ENCODE measurements at regions not wholly inside any gene's neighbourhood (a gene's known extent, or its start where the extent isn't known, plus 50 kb on each side); places are given as distances from the start of the nearest gene placed in this dataset.

DNA sequence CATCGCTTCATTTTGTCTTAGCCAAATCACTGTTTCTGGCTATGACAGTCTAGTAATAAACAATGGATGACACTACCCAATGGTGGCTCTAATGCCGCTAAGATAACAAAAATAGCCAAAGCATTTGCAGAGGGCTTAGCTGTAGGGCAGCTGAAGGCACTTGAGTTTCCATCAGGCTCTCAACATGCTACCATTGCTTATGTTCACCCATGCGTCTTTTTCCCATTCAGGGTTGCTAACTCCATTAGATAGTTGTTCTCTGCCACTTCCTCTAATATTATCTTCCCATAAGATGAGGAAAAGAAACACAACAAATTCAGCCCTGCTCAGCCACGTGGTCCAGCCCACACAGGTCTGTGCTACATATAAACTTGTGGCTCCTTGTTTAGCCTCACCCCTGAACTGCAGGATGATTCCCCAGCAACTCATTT is 159.6 kb downstream of the TOMM20 start:
- 62 to 64% methylated on average over 4 of the region's 4 CpGs for WGBS, 2 donors
- Histone ChIP-seq H3K36me3 (no peaks in the 10 kb centered on the region), H3K4me3 (no peak overlapping the region), H3K27me3 (no peaks in the 10 kb centered on the region), H3K9me3 (no peaks in the 10 kb centered on the region), H3K27ac (peak overlapping the region; percentile 75 to 90 (median 81)), H3K4me1 (peaks cover 0 to 59% (median 57%) of the 10 kb centered on the region in 4 donors)
- DNase-seq, result peak; percentile 57
- intact Hi-C loops (cut with DNase I), result no loop called here
- TF ChIP-seq POLR2AphosphoS5 (IDR thresholded peaks at IDR 0.05) (no peak), EP300 (IDR thresholded peaks at IDR 0.05) (no peak), POLR2A (IDR thresholded peaks at IDR 0.05) (no peak)
- TF ChIP-seq, protein P1, sequence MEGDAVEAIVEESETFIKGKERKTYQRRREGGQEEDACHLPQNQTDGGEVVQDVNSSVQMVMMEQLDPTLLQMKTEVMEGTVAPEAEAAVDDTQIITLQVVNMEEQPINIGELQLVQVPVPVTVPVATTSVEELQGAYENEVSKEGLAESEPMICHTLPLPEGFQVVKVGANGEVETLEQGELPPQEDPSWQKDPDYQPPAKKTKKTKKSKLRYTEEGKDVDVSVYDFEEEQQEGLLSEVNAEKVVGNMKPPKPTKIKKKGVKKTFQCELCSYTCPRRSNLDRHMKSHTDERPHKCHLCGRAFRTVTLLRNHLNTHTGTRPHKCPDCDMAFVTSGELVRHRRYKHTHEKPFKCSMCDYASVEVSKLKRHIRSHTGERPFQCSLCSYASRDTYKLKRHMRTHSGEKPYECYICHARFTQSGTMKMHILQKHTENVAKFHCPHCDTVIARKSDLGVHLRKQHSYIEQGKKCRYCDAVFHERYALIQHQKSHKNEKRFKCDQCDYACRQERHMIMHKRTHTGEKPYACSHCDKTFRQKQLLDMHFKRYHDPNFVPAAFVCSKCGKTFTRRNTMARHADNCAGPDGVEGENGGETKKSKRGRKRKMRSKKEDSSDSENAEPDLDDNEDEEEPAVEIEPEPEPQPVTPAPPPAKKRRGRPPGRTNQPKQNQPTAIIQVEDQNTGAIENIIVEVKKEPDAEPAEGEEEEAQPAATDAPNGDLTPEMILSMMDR (IDR thresholded peaks at IDR 0.05), result no peak

DNA sequence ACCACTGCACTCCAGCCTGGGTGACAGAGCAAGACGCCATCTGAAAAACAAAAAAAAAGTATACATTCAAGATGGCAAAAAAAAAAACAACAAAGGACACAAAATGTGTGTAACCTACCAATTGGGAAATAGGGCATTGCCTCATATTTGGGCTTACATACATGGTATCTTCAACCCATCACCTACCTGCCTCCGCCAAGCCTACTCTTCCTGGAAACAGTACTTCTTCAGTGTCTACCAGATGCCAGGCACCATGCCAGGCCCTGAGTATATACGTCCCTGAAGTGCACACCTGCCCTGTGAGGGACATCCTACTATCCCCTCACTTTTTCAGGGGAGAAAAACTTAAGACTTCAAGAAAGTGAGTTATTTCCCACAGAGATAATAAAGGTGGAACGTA is 160.2 kb downstream of the TOMM20 start:
- Histone ChIP-seq H3K4me1 (peaks cover 0 to 59% (median 56%) of the 10 kb centered on the region in 4 donors), H3K4me3 (no peak overlapping the region), H3K36me3 (no peaks in the 10 kb centered on the region), H3K9me3 (no peaks in the 10 kb centered on the region), H3K27ac (peak overlapping the region; percentile 75 to 90 (median 81)), H3K27me3 (no peaks in the 10 kb centered on the region)
- TF ChIP-seq, protein P1 (IDR thresholded peaks at IDR 0.05), result no peak
- TF ChIP-seq EP300 (IDR thresholded peaks at IDR 0.05) (no peak), POLR2AphosphoS5 (IDR thresholded peaks at IDR 0.05) (no peak), POLR2A (IDR thresholded peaks at IDR 0.05) (no peak)
- intact Hi-C loops (cut with DNase I), result no loop called here
- DNase-seq, result peak; percentile 61
- WGBS, 2 donors, result 76 to 81% methylated on average over 4 of the region's 4 CpGs

DNA sequence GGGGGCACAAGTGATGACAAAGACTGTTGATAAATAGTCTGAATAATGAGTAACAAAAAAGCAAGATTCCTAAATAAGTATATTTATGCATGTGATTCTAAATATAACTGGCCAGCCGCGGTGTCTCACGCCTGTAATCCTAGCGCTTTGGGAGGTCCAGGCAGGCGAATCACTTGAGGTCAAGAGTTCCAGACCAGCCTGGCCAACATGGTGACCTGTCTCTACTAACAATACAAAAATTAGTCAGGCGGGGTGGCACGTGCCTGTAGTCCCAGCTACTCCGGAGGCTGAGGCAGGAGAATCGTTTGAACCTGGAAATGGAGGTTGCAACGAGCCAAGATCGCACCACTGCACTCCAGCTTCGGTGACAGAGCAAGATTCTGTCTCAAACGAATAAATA is 161.5 kb downstream of the TOMM20 start:
- Histone ChIP-seq H3K27ac (no peak overlapping the region), H3K4me1 (peaks cover 0 to 64% (median 60%) of the 10 kb centered on the region in 4 donors), H3K36me3 (no peaks in the 10 kb centered on the region), H3K27me3 (no peaks in the 10 kb centered on the region), H3K4me3 (no peak overlapping the region), H3K9me3 (no peaks in the 10 kb centered on the region)
- intact Hi-C loops (cut with DNase I), result no loop called here
- peak; percentile 52 for DNase-seq
- 93% methylated on average over 13 of the region's 13 CpGs for WGBS, 2 donors
- TF ChIP-seq EP300 (IDR thresholded peaks at IDR 0.05), result no peak

DNA sequence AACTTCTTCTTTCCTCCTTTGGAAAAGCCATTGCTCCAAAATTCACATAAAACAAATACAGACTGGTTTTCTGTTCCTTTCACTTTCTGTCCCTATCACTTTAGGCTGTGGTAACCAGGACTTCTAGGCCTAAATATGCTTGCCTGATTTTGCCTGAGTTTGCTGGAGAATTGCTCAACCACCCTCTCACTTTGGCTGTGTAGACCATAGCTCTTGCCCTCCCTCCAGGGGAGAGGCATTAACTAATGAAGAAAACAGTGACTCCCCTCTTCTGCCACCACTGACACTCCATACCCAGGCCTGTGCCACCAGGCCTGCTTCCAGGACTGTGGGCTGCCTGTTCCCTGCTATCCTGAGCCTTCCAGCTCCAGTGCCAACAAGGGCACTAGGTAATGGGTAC is 163.5 kb downstream of the TOMM20 start:
- Histone ChIP-seq H3K4me1 (peaks cover 0 to 60% (median 55%) of the 10 kb centered on the region in 4 donors), H3K36me3 (no peaks in the 10 kb centered on the region), H3K4me3 (no peak overlapping the region), H3K27me3 (no peaks in the 10 kb centered on the region), H3K27ac (peak overlapping the region; percentile 65 to 76 (median 70)), H3K9me3 (no peaks in the 10 kb centered on the region)
- DNase-seq, result peak; percentile 67
- TF ChIP-seq POLR2AphosphoS5 (IDR thresholded peaks at IDR 0.05) (no peak), POLR2A (IDR thresholded peaks at IDR 0.05) (no peak), EP300 (IDR thresholded peaks at IDR 0.05) (no peak)
- TF ChIP-seq, protein P1 (IDR thresholded peaks at IDR 0.05), result no peak
- intact Hi-C loops (cut with DNase I), result no loop called here

DNA sequence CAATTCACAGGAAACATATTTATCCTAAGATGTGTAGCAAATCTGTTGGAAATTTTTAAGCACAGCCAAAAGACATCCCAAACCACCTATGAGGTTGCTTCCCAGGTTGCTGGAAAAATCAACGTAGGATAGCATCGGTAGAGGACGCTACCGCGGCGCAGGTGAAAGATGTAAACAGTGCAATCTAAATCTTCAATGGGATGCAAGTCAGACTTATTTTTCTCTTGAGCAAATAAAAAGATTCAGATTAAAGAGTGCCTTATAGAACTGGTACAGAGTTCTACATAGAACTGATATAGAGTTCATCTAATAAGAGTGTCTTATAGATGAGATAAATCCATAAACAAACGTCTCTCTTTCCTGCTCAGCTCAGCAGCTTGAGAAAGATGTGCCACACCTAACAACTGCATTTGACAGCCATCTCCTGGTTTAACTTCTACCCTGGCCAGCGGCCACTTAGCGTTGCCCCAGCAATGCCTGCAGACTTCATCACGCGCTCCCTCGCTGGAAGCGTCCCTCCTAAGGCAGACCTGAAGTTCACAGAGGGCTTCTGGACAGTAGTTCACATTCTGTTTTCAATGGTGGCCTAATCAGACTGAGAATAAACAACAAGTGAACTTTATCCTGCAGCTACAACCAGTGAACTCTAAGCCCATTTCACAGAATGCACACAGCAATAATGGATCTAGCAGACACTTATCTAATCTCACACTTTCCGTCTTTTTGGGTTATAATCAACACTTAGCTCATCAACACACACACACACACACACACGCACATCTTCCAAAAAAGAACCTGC is 164.5 kb downstream of the TOMM20 start:
- Histone ChIP-seq H3K4me3 (no peak overlapping the region), H3K36me3 (no peaks in the 10 kb centered on the region), H3K4me1 (peaks cover 0 to 52% (median 45%) of the 10 kb centered on the region in 4 donors), H3K9me3 (no peaks in the 10 kb centered on the region), H3K27ac (peak overlapping the region; percentile 65 to 76 (median 70)), H3K27me3 (no peaks in the 10 kb centered on the region)
- DNase-seq, result peak; percentile 69
- intact Hi-C loops (cut with DNase I), result no loop called here
- TF ChIP-seq, protein P1 (IDR thresholded peaks at IDR 0.05), result no peak
- peak in 1 of 4 donors; percentile 25 for TF ChIP-seq POLR2AphosphoS5 (IDR thresholded peaks at IDR 0.05)
- 20 to 55% methylated on average over 15 of the region's 15 CpGs for WGBS, 2 donors
